Erythroblast (primary cell): ENCODE measurements at regions not wholly inside any gene's neighbourhood (a gene's known extent, or its start where the extent isn't known, plus 50 kb on each side); places are given as distances from the start of the nearest gene placed in this dataset.

ENCODE experiments used
- GATA1 ChIP-seq: IDR thresholded peaks from 2 replicates; pipeline ENCODE4 v1.6.1; 2011; ENCODE audit warnings: low read depth, mild to moderate bottlenecking, control low read depth, low read length, moderate library complexity
- POLR2A ChIP-seq: IDR thresholded peaks from 2 replicates; pipeline ENCODE4 v1.6.1; 2011; ENCODE audit warnings: mild to moderate bottlenecking, low read length

- no peak for TF ChIP-seq POLR2A
- no peak for TF ChIP-seq GATA1
Observed at GRCh38 chr14:94879537-94879936, 109.6 kb upstream of the GSC start.
